ENCODE measurements at regions not wholly inside any gene's neighbourhood (a gene's known extent, or its start where the extent isn't known, plus 50 kb on each side); places are given as distances from the start of the nearest gene placed in this dataset.

- POLR2A ChIA-PET (ENCODE audit: low non-redundant PET): no interaction called here
- Histone ChIP-seq H3K4me1 (ENCODE audit: insufficient read depth, low read length, poor library complexity, severe bottlenecking) (peaks cover 7% of the 10 kb centered on the region), H3K9me3 (ENCODE audit: low read depth, low read length, poor library complexity, severe bottlenecking) (peaks cover 16% of the 10 kb centered on the region), H3K27me3 (replicated peaks; ENCODE audit: insufficient read depth, low read depth, low read length, poor library complexity) (no peaks in the 10 kb centered on the region), H3K4me3 (ENCODE audit: low read depth, low read length, poor library complexity, severe bottlenecking) (no peak overlapping the region), H3K27ac (ENCODE audit: low read depth, low read length, poor library complexity, severe bottlenecking) (no peak overlapping the region), H3K36me3 (ENCODE audit: insufficient read depth, low read length, poor library complexity, severe bottlenecking) (no peaks in the 10 kb centered on the region)
- DNase-seq (ENCODE audit: low spot score): no peak
- CTCF ChIA-PET: no interaction called here
- TF ChIP-seq EZH2 (IDR thresholded peaks at IDR 0.05; ENCODE audit: borderline replicate concordance, low read depth, low read length, poor library complexity, severe bottlenecking) (no peak), CTCF (conservative IDR thresholded peaks at IDR 0.05; ENCODE audit: low read depth, low read length) (no peak)
- intact Hi-C loops (cut with micrococcal nuclease; ENCODE audit: unreplicated experiment): no loop called here
- BruUV-seq (replicated peaks): no TSS peak
Measured at GRCh38 chr3:163491714-163492113, 1586.6 kb downstream of the SI start.

GRCh38 chr3:163490119-163490518 is 1588.2 kb downstream of the SI start:
- Histone ChIP-seq H3K9me3 (ENCODE audit: low read depth, low read length, poor library complexity, severe bottlenecking) (peaks cover 21% of the 10 kb centered on the region), H3K36me3 (ENCODE audit: insufficient read depth, low read length, poor library complexity, severe bottlenecking) (no peaks in the 10 kb centered on the region), H3K27me3 (replicated peaks; ENCODE audit: insufficient read depth, low read depth, low read length, poor library complexity) (no peaks in the 10 kb centered on the region), H3K4me3 (ENCODE audit: low read depth, low read length, poor library complexity, severe bottlenecking) (no peak overlapping the region), H3K4me1 (ENCODE audit: insufficient read depth, low read length, poor library complexity, severe bottlenecking) (peaks cover 3% of the 10 kb centered on the region), H3K27ac (ENCODE audit: low read depth, low read length, poor library complexity, severe bottlenecking) (no peak overlapping the region)
- TF ChIP-seq CTCF (conservative IDR thresholded peaks at IDR 0.05; ENCODE audit: low read depth, low read length) (peak; percentile 52), EZH2 (IDR thresholded peaks at IDR 0.05; ENCODE audit: borderline replicate concordance, low read depth, low read length, poor library complexity, severe bottlenecking) (no peak)
- ChIA-PET POLR2A (ENCODE audit: low non-redundant PET) (no interaction called here), CTCF (no interaction called here)
- BruUV-seq (replicated peaks): no TSS peak
- peak; percentile 63 for DNase-seq (ENCODE audit: low spot score)
- intact Hi-C loops (cut with micrococcal nuclease; ENCODE audit: unreplicated experiment): no loop called here

GRCh38 chr3:163482695-163483094 is 1595.6 kb downstream of the SI start:
- no peaks in the 10 kb centered on the region for H3K27me3 ChIP-seq (replicated peaks; ENCODE audit: insufficient read depth, low read depth, low read length, poor library complexity)
- intact Hi-C loops (cut with micrococcal nuclease; ENCODE audit: unreplicated experiment): no loop called here
- ChIA-PET POLR2A (ENCODE audit: low non-redundant PET) (no interaction called here), CTCF (no interaction called here)
- BruUV-seq (replicated peaks): no TSS peak
- H3K27ac ChIP-seq (ENCODE audit: low read depth, low read length, poor library complexity, severe bottlenecking): no peak overlapping the region
- H3K9me3 ChIP-seq (ENCODE audit: low read depth, low read length, poor library complexity, severe bottlenecking): peaks cover 33% of the 10 kb centered on the region
- peaks cover 3% of the 10 kb centered on the region for H3K4me1 ChIP-seq (ENCODE audit: insufficient read depth, low read length, poor library complexity, severe bottlenecking)
- no peak overlapping the region for H3K4me3 ChIP-seq (ENCODE audit: low read depth, low read length, poor library complexity, severe bottlenecking)
- DNase-seq (ENCODE audit: low spot score): no peak
- peaks cover 29% of the 10 kb centered on the region for H3K36me3 ChIP-seq (ENCODE audit: insufficient read depth, low read length, poor library complexity, severe bottlenecking)
- TF ChIP-seq EZH2 (IDR thresholded peaks at IDR 0.05; ENCODE audit: borderline replicate concordance, low read depth, low read length, poor library complexity, severe bottlenecking) (no peak), CTCF (conservative IDR thresholded peaks at IDR 0.05; ENCODE audit: low read depth, low read length) (no peak)

Data from A673 (cell line).